GM13977 (cell line): ENCODE measurements at regions not wholly inside any gene's neighbourhood (a gene's known extent, or its start where the extent isn't known, plus 50 kb on each side); places are given as distances from the start of the nearest gene placed in this dataset.

ENCODE experiments used
- DNase-seq: peaks from one replicate; pipeline ENCODE4 v3.0.0; 2012; ENCODE audit warnings: low spot score
- in situ Hi-C: fragments of 300-500 bp; cut with MboI; formaldehyde crosslinking; loops from one replicate; pipeline ENCODE4 v1.12.0; 2022; ENCODE audit warnings: low sequenced_read_pairs, low pct_unique_long_range_greater_than_20kb, mixed read lengths, inconsistent platforms; ENCODE audit not compliant: unreplicated experiment
- TF ChIP-seq, protein P1 (sequence below): IDR thresholded peaks from 2 replicates; pipeline ENCODE4 v1.5.1; 2012; ENCODE audit warnings: mild to moderate bottlenecking, control low read depth; ENCODE audit not compliant: insufficient read depth; ENCODE audit errors: extremely low read depth, missing control alignments

DNA sequence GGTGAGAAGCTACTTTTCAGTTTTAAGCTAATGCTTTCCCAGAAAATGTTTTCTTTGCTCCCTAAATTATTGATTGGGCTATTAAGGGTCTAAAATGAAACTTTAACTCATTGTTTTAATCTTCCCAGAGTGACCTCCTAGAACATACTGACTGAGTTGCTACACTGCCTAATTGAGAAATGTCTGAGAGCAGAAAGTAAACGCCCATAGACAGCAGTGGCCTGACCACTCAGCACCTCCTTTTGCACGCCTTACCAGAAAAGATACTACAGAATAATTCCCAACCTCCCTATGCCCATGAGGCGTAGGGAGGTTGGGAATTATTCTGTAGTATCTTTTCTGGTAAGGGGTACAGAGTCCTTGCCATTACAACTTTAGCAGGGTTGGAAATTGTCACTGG is 381.8 kb upstream of the LCORL start:
- in situ Hi-C loops = no loop called here
- TF ChIP-seq, protein P1, sequence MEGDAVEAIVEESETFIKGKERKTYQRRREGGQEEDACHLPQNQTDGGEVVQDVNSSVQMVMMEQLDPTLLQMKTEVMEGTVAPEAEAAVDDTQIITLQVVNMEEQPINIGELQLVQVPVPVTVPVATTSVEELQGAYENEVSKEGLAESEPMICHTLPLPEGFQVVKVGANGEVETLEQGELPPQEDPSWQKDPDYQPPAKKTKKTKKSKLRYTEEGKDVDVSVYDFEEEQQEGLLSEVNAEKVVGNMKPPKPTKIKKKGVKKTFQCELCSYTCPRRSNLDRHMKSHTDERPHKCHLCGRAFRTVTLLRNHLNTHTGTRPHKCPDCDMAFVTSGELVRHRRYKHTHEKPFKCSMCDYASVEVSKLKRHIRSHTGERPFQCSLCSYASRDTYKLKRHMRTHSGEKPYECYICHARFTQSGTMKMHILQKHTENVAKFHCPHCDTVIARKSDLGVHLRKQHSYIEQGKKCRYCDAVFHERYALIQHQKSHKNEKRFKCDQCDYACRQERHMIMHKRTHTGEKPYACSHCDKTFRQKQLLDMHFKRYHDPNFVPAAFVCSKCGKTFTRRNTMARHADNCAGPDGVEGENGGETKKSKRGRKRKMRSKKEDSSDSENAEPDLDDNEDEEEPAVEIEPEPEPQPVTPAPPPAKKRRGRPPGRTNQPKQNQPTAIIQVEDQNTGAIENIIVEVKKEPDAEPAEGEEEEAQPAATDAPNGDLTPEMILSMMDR = no peak
- DNase-seq = no peak

DNA sequence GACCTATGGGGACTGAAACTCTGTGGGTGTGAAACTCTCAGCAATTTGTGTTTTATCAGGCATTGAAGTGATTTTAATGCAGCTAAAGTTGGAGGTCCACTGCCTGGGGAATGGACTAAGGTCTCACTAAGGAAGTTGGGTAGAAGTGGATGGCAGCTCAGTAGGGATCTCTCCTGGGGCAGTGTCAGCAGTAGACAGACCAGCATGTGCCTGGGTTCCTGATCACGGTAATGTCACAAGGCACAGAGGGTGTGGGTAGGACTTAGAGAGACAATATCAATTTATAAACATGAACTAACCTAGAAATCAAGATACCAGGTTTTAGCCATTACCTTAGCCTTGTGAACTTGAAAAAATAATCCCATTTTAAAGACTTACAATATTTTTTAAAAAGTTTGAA is 380.3 kb upstream of the LCORL start:
- in situ Hi-C loops = no loop called here
- no peak for DNase-seq
- TF ChIP-seq, protein P1 = no peak

DNA sequence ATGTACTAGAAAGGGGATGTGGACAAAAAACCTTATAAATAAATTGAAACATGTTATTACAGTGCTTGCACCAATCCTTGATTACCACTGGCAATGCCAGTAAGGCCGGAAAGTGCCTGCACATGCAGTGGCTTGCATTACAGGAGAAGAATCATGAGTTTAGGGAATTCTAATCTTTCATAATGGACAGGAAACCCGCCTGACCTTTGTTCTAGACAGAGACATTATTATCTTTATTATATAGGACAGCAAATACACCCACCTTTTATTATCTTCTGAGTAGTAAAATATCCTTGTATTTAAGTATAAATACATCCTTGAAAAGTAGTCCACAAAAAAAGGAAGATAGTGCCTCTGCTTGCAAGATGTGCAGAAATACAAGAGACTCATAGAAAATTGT is 379.9 kb upstream of the LCORL start:
- DNase-seq = no peak
- TF ChIP-seq, protein P1 = no peak
- in situ Hi-C loops = no loop called here

DNA sequence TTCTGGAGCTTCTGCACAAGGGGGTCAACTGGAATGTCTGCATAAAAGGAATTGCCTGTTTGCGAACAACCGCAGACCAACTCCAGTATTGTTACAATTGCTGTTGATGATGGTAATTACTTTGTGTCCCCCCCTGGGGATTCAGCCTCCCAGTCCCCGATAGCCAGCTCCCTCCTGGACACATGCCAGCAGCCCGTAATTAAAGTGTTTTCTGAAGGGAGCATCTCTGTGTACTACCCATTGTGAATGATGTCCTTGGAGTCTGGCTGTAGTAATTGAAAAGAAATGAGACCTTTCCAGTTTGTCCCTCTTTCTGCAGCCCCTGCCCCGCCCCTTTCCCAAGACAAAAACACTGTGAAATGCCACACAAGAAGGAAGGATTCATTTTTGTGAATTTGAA is 377.1 kb upstream of the LCORL start:
- DNase-seq = no peak
- in situ Hi-C loops = no loop called here
- TF ChIP-seq, protein P1 = no peak

DNA sequence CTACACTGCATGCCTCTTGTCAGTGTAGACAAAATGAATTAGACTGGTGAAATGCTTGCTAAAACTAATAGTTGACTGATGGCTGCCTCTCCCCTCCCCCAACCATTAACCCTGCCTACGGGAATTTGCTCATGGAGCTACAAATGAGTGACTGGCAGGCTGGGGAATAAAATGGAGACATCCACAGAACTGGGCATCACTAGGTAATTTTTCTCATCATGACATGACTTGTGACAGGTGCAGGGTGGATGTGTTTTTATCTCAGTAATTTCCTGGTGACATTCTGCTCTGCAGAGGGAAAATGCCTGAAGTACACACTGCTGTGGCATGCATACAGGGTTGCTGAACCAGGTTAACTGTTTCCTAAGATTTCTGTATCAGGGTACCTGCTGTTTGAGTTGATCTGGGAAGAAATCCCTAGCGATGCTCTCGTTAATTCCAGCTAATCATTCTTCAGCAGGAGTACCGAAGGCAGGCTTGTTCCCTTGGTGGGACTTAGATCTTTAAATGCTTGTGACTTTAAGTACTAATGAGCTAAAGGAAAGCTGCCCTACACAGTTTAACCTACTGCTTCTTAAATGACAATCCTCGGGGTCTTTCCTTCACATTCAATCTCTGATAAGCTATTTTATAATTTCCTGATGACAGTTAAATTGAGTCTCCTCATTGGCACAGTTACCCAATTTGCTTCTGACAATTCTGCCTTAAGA is 376.3 kb upstream of the LCORL start:
- no peak for DNase-seq
- TF ChIP-seq, protein P1 = no peak
- in situ Hi-C loops = no loop called here

DNA sequence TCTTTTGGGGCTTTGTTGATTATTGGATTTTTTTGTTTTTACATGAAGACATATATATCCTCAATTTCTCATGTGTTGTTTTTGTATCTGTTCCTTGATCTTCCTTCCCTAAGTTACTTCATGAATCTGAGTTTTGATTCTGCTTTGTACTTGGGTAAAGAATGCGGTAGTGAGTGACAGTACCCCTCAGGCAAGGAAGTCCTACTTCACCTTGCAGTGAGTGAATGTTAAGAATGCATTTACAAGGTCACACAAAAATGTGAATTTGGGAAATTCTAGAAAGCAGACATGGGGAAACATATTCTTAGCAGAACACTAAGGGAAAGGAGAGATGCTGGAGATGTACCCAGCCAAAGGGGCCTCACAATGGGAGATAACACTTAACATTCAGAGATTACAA is 373.1 kb upstream of the LCORL start:
- TF ChIP-seq, protein P1 = no peak
- DNase-seq = no peak
- in situ Hi-C loops = no loop called here

DNA sequence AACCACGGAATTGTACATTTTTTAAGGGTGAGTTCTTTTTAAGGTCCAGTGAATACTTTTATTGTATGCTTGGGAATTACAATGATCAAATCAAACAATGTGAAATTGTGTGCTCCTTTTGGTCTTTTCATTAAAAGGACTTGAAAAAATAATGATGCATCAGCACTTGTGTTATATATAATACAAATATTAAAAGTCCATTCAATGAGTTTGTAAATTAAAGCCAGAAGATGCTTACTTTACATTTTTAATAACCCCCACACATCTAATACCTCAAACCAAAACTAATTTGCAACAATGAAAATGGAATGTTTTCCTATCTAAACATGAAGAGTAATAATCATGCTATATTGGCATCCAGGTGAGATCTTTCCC is 369.8 kb upstream of the LCORL start:
- in situ Hi-C loops = no loop called here
- TF ChIP-seq, protein P1 = no peak
- DNase-seq = no peak
